Mesenchymal stem cell (in vitro differentiated cells and primary cell): ENCODE measurements at regions not wholly inside any gene's neighbourhood (a gene's known extent, or its start where the extent isn't known, plus 50 kb on each side); places are given as distances from the start of the nearest gene placed in this dataset.

ENCODE experiments used
- DNase-seq: peaks from one replicate; pipeline ENCODE4 v3.0.0-alpha.2; 2013
- H2AFZ ChIP-seq: one replicate; pipeline ENCODE4 v1.6.1; 2013; ENCODE audit warnings: low read depth, mild to moderate bottlenecking, control low read depth, inconsistent platforms, low read length, moderate library complexity
- H2AK5ac ChIP-seq: 2 replicates; pipeline ENCODE4 v1.6.1; 2013; ENCODE audit warnings: low read length, moderate library complexity, mild to moderate bottlenecking, inconsistent platforms; ENCODE audit not compliant: severe bottlenecking
- H2BK120ac ChIP-seq: one replicate; pipeline ENCODE4 v1.6.1; 2013; ENCODE audit warnings: low read depth, mild to moderate bottlenecking, inconsistent platforms, low read length, moderate library complexity
- H2BK12ac ChIP-seq, 2 experiments: one replicate each; pipeline ENCODE4 v1.6.1; 2013; ENCODE audit warnings: inconsistent platforms in 2 of 2, low read length in 2 of 2, mild to moderate bottlenecking in 2 of 2, moderate library complexity in 2 of 2, control low read depth in 1 of 2
- H2BK15ac ChIP-seq: one replicate; pipeline ENCODE4 v1.6.1; 2013; ENCODE audit warnings: mild to moderate bottlenecking, low read depth, inconsistent platforms; ENCODE audit not compliant: poor library complexity, severe bottlenecking
- H2BK5ac ChIP-seq: 2 replicates; pipeline ENCODE4 v1.6.1; 2013; ENCODE audit warnings: low read depth, mild to moderate bottlenecking, low read length, control low read depth, inconsistent platforms; ENCODE audit not compliant: poor library complexity, severe bottlenecking
- H3K14ac ChIP-seq, 2 experiments: one replicate each; pipeline ENCODE4 v1.6.1; 2013; ENCODE audit warnings: inconsistent platforms in 2 of 2, low read length in 2 of 2, control low read depth in 1 of 2, mild to moderate bottlenecking in 1 of 2, moderate library complexity in 1 of 2
- H3K18ac ChIP-seq, 2 experiments: one replicate each; pipeline ENCODE4 v1.6.1; 2013; ENCODE audit warnings: inconsistent platforms in 2 of 2, low read length in 2 of 2, control low read depth in 1 of 2, low read depth in 1 of 2, mild to moderate bottlenecking in 1 of 2
- H3K23ac ChIP-seq, 2 experiments: one replicate each; pipeline ENCODE4 v1.6.1; 2013; ENCODE audit warnings: inconsistent platforms in 2 of 2, low read length in 2 of 2, mild to moderate bottlenecking in 2 of 2, moderate library complexity in 2 of 2, control low read depth in 1 of 2
- H3K27ac ChIP-seq: 2 replicates; pipeline ENCODE4 v1.5.1; 2013; ENCODE audit warnings: mild to moderate bottlenecking, moderate library complexity, low read length, control low read depth, inconsistent platforms; ENCODE audit not compliant: poor library complexity, severe bottlenecking
- H3K27me3 ChIP-seq, 2 experiments: 2 replicates each; pipeline versions ENCODE4 v1.6.1 to v1.7.0; 2013; ENCODE audit warnings: low read length in 2 of 2, mild to moderate bottlenecking in 2 of 2, moderate library complexity in 2 of 2, control low read depth in 1 of 2, inconsistent platforms in 1 of 2; ENCODE audit not compliant: control insufficient read depth in 1 of 2, insufficient read depth in 1 of 2
- H3K36me3 ChIP-seq, 2 experiments: 2 replicates each; pipeline versions ENCODE4 v1.6.1 to v1.7.0; 2013; ENCODE audit warnings: low read length in 2 of 2, control low read depth in 1 of 2, inconsistent platforms in 1 of 2, low read depth in 1 of 2, mild to moderate bottlenecking in 1 of 2; ENCODE audit not compliant: insufficient read depth in 2 of 2, control insufficient read depth in 1 of 2
- H3K4ac ChIP-seq, 2 experiments: one replicate each; pipeline ENCODE4 v1.6.1; 2013; ENCODE audit warnings: inconsistent platforms in 2 of 2, low read length in 2 of 2, mild to moderate bottlenecking in 2 of 2, moderate library complexity in 2 of 2, control low read depth in 1 of 2, low read depth in 1 of 2
- H3K4me1 ChIP-seq: 2 replicates; pipeline ENCODE4 v1.6.1; 2013; ENCODE audit warnings: low read depth, low read length, control low read depth; ENCODE audit not compliant: control insufficient read depth, insufficient read depth
- H3K4me2 ChIP-seq: 2 replicates; pipeline ENCODE4 v1.6.1; 2013; ENCODE audit warnings: low read length, mild to moderate bottlenecking, inconsistent platforms; ENCODE audit not compliant: poor library complexity, severe bottlenecking
- H3K4me3 ChIP-seq, 2 experiments: 2 replicates each; pipeline versions ENCODE4 v1.5.1 to v1.7.0; 2013; ENCODE audit warnings: low read length in 2 of 2, mild to moderate bottlenecking in 2 of 2, control low read depth in 1 of 2, low read depth in 1 of 2; ENCODE audit not compliant: insufficient read depth in 1 of 2
- H3K79me1 ChIP-seq: replicated peaks from 2 replicates; pipeline ENCODE4 v1.6.1; 2013; ENCODE audit warnings: mild to moderate bottlenecking, control low read depth, low read length, inconsistent platforms; ENCODE audit not compliant: poor library complexity, severe bottlenecking
- H3K9ac ChIP-seq: 2 replicates; pipeline ENCODE4 v1.7.0; 2013; ENCODE audit warnings: mild to moderate bottlenecking, low read length, moderate library complexity
- H3K9me3 ChIP-seq: 2 replicates; pipeline ENCODE4 v1.7.0; 2013; ENCODE audit warnings: mild to moderate bottlenecking, low read length; ENCODE audit not compliant: control insufficient read depth
- H4K8ac ChIP-seq: one replicate; pipeline ENCODE4 v1.6.1; 2013; ENCODE audit warnings: inconsistent platforms, mild to moderate bottlenecking, low read length, moderate library complexity
- H4K91ac ChIP-seq: one replicate; pipeline ENCODE4 v1.6.1; 2013; ENCODE audit warnings: mild to moderate bottlenecking, low read length, inconsistent platforms
- WGBS: methylation state at CpG from one replicate; pipeline ENCODE4 v1.1.7; 2013; ENCODE audit warnings: mixed read lengths; 5-methylcytosine and 5-hydroxymethylcytosine counted together

GRCh38 chr2:133952420-133952819 lies 301.5 kb upstream of the MGAT5 start:
- Histone ChIP-seq H3K4me1 (no peaks in the 10 kb centered on the region), H3K4ac (no peak overlapping the region), H4K8ac (no peak overlapping the region), H3K4me2 (no peak overlapping the region), H3K9ac (no peak overlapping the region), H3K18ac (no peak overlapping the region), H2BK120ac (no peak overlapping the region), H3K4me3 (no peak overlapping the region), H2BK15ac (no peak overlapping the region), H2AK5ac (no peak overlapping the region), H4K91ac (no peak overlapping the region), H3K27me3 (peaks cover 6 to 20% of the 10 kb centered on the region in 2 experiments), H2AFZ (no peak overlapping the region), H3K36me3 (no peaks in the 10 kb centered on the region), H3K14ac (no peak overlapping the region), H3K27ac (no peak overlapping the region), H3K79me1 (no peaks in the 10 kb centered on the region), H2BK5ac (no peak overlapping the region), H3K23ac (no peak overlapping the region), H3K9me3 (no peaks in the 10 kb centered on the region), H2BK12ac (no peak overlapping the region)
- no peak for DNase-seq
- WGBS, result 66% methylated on average over 2 of the region's 2 CpGs

- no peak overlapping the region for H2AK5ac ChIP-seq
- peaks cover 6 to 20% of the 10 kb centered on the region in 2 experiments for H3K27me3 ChIP-seq
- no peaks in the 10 kb centered on the region for H3K36me3 ChIP-seq
- H2BK12ac ChIP-seq, result no peak overlapping the region
- H3K4me1 ChIP-seq, result no peaks in the 10 kb centered on the region
- no peak for DNase-seq
- H3K14ac ChIP-seq, result no peak overlapping the region
- H2BK15ac ChIP-seq, result no peak overlapping the region
- no peak overlapping the region for H2BK120ac ChIP-seq
- no peak overlapping the region for H4K8ac ChIP-seq
- no peak overlapping the region for H3K27ac ChIP-seq
- H2AFZ ChIP-seq, result no peak overlapping the region
- no peak overlapping the region for H2BK5ac ChIP-seq
- H3K4me3 ChIP-seq, result no peak overlapping the region
- H3K23ac ChIP-seq, result no peak overlapping the region
- 84% methylated on average over 4 of the region's 4 CpGs for WGBS
- H3K4ac ChIP-seq, result no peak overlapping the region
- H3K9ac ChIP-seq, result no peak overlapping the region
- H3K9me3 ChIP-seq, result no peaks in the 10 kb centered on the region
- H3K79me1 ChIP-seq, result no peaks in the 10 kb centered on the region
- no peak overlapping the region for H3K18ac ChIP-seq
- no peak overlapping the region for H3K4me2 ChIP-seq
- no peak overlapping the region for H4K91ac ChIP-seq
Measured at GRCh38 chr2:133952896-133953295, 301.0 kb upstream of the MGAT5 start.

- Histone ChIP-seq H3K9me3 (no peaks in the 10 kb centered on the region), H2AK5ac (no peak overlapping the region), H3K9ac (no peak overlapping the region), H3K27ac (no peak overlapping the region), H2BK15ac (no peak overlapping the region), H4K91ac (no peak overlapping the region), H3K18ac (no peak overlapping the region), H2BK5ac (no peak overlapping the region), H2BK12ac (no peak overlapping the region), H3K23ac (no peak overlapping the region), H3K27me3 (peaks cover 9 to 20% of the 10 kb centered on the region in 2 experiments), H2AFZ (no peak overlapping the region), H4K8ac (no peak overlapping the region), H3K79me1 (no peaks in the 10 kb centered on the region), H3K4me2 (no peak overlapping the region), H3K36me3 (no peaks in the 10 kb centered on the region), H3K4me1 (no peaks in the 10 kb centered on the region), H3K14ac (no peak overlapping the region), H2BK120ac (no peak overlapping the region), H3K4me3 (no peak overlapping the region), H3K4ac (no peak overlapping the region)
- no peak for DNase-seq
- WGBS, result 92% methylated on average over 3 of the region's 4 CpGs
Measured at GRCh38 chr2:133953524-133953923, 300.3 kb upstream of the MGAT5 start.

- 26% methylated on average over 1 of the region's 1 CpG for WGBS
- Histone ChIP-seq H2BK120ac (no peak overlapping the region), H3K4me1 (no peaks in the 10 kb centered on the region), H3K9ac (no peak overlapping the region), H3K36me3 (no peaks in the 10 kb centered on the region), H3K27me3 (peaks cover 14 to 20% of the 10 kb centered on the region in 2 experiments), H3K23ac (no peak overlapping the region), H4K91ac (no peak overlapping the region), H2AK5ac (no peak overlapping the region), H3K4me3 (no peak overlapping the region), H2AFZ (no peak overlapping the region), H3K18ac (no peak overlapping the region), H2BK12ac (no peak overlapping the region), H3K4ac (no peak overlapping the region), H3K4me2 (no peak overlapping the region), H3K9me3 (no peaks in the 10 kb centered on the region), H2BK15ac (no peak overlapping the region), H3K27ac (no peak overlapping the region), H3K14ac (no peak overlapping the region), H3K79me1 (no peaks in the 10 kb centered on the region), H2BK5ac (no peak overlapping the region), H4K8ac (no peak overlapping the region)
- DNase-seq, result no peak
Measured at GRCh38 chr2:133954636-133955035, 299.2 kb upstream of the MGAT5 start.
